Upper lobe of right lung (tissue), 1 donor: ENCODE measurements at regions not wholly inside any gene's neighbourhood (a gene's known extent, or its start where the extent isn't known, plus 50 kb on each side); places are given as distances from the start of the nearest gene placed in this dataset.

ENCODE experiments used
- ATAC-seq: fragments of 200-7000 bp; cut with Tn5 transposase; one replicate; pipeline ENCODE4 v1.9.1; 2020; ENCODE audit warnings: mild to moderate bottlenecking, moderate library complexity
- DNase-seq: peaks from one replicate; pipeline ENCODE4 v3.0.0-alpha.2; 2020
- H3K27ac ChIP-seq: fragments of 200-600 bp; one replicate; pipeline ENCODE4 v1.8.0; 2022
- H3K27me3 ChIP-seq: fragments of 200-600 bp; one replicate; pipeline ENCODE4 v1.8.0; 2022; ENCODE audit warnings: mild to moderate bottlenecking
- H3K36me3 ChIP-seq: fragments of 200-600 bp; one replicate; pipeline ENCODE4 v1.8.0; 2022
- H3K4me1 ChIP-seq: fragments of 200-600 bp; one replicate; pipeline ENCODE4 v1.8.0; 2022
- H3K4me3 ChIP-seq: fragments of 200-600 bp; one replicate; pipeline ENCODE4 v1.8.0; 2022; ENCODE audit warnings: mild to moderate bottlenecking
- H3K9me3 ChIP-seq: fragments of 200-600 bp; one replicate; pipeline ENCODE4 v1.8.0; 2022
- intact Hi-C: fragments of 100-400 bp; cut with DNase I; formaldehyde crosslinking; loops from one replicate; pipeline ENCODE4 v1.11.0; 2022
- TF ChIP-seq, protein P1 (sequence below): fragments of 200-600 bp; IDR thresholded peaks from one replicate; pipeline ENCODE4 v1.8.0; 2022; ENCODE audit warnings: antibody characterized with exemption
- donor health status: DM: no; HTN: yes; CAD: no; lungs with severe emphysema.

- Histone ChIP-seq H3K4me1 (peaks cover 10% of the 10 kb centered on the region), H3K9me3 (no peaks in the 10 kb centered on the region), H3K4me3 (no peak overlapping the region), H3K36me3 (no peaks in the 10 kb centered on the region), H3K27me3 (no peaks in the 10 kb centered on the region), H3K27ac (no peak overlapping the region)
- TF ChIP-seq, protein P1, sequence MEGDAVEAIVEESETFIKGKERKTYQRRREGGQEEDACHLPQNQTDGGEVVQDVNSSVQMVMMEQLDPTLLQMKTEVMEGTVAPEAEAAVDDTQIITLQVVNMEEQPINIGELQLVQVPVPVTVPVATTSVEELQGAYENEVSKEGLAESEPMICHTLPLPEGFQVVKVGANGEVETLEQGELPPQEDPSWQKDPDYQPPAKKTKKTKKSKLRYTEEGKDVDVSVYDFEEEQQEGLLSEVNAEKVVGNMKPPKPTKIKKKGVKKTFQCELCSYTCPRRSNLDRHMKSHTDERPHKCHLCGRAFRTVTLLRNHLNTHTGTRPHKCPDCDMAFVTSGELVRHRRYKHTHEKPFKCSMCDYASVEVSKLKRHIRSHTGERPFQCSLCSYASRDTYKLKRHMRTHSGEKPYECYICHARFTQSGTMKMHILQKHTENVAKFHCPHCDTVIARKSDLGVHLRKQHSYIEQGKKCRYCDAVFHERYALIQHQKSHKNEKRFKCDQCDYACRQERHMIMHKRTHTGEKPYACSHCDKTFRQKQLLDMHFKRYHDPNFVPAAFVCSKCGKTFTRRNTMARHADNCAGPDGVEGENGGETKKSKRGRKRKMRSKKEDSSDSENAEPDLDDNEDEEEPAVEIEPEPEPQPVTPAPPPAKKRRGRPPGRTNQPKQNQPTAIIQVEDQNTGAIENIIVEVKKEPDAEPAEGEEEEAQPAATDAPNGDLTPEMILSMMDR, result no peak
- DNase-seq (no peak), ATAC-seq (no peak)
- intact Hi-C loops, result no loop called here
Observed at GRCh38 chr5:171582849-171583248, 163.4 kb downstream of the FGF18 start.

DNA sequence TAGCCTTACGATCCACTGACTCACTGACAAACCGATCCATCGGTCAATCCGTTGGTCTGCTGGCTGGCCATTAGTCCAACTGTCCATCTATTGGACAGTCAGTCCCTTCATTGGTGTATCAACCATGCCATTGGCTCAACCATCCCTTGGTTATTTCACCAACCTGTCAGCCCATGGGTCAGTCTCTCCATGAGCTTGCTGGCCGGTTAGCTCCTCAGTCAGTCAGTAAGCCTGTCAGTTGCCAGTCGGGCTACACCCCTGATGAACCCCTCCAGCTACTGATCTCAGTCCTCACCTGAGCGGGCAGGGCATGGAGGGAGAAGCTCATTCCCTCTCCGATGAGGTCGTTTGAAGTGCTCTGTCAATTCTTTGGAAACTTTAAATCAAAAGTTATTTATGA is 166.5 kb downstream of the FGF18 start:
- no peak overlapping the region for H3K4me3 ChIP-seq
- intact Hi-C loops, result no loop called here
- DNase-seq (no peak), ATAC-seq (no peak)
- no peaks in the 10 kb centered on the region for H3K9me3 ChIP-seq
- H3K36me3 ChIP-seq, result no peaks in the 10 kb centered on the region
- TF ChIP-seq, protein P1, result no peak
- no peaks in the 10 kb centered on the region for H3K27me3 ChIP-seq
- no peaks in the 10 kb centered on the region for H3K4me1 ChIP-seq
- no peak overlapping the region for H3K27ac ChIP-seq

DNA sequence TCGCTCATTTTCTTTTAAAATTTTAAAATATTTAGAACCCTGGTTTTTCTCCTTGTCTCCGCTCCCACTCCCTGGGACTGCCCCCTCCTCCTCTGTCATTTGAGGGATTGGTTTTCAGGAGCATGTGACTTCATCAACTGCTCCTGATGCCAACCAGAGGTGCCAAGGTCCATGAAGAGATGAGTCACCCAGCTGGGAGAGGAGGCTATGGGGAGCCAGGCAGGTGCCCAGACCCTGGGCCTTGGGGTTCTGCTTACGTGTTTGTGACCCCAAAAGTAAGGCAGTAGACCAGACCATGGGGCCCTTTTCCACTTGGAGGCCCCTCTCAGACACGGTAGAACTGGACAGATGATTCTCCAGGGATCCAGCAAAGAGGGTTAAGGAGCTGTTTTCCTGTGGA is 167.0 kb downstream of the FGF18 start:
- TF ChIP-seq, protein P1, result no peak
- Histone ChIP-seq H3K9me3 (no peaks in the 10 kb centered on the region), H3K27ac (no peak overlapping the region), H3K4me1 (no peaks in the 10 kb centered on the region), H3K4me3 (no peak overlapping the region), H3K36me3 (no peaks in the 10 kb centered on the region), H3K27me3 (no peaks in the 10 kb centered on the region)
- DNase-seq (no peak), ATAC-seq (no peak)
- intact Hi-C loops, result no loop called here

DNA sequence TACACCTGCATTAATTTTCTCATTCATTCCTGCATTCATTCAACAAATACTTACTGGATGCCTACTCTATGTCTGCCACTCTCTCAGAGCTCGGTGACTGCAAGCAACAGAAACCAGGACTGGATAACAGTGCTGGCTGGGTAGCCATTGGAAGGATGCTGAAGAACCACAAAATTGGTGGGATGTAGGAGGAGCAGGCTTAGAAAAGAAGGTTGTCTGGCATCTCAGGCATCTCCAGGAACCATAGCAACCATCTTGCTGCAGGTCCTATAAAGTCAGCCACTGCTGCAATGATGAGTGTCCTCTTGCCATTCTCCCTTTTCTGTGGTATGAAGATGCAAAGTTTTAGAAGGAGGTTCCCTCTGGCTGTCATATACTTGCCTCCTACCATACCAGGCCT is 168.6 kb downstream of the FGF18 start:
- H3K27me3 ChIP-seq, result no peaks in the 10 kb centered on the region
- no peaks in the 10 kb centered on the region for H3K9me3 ChIP-seq
- H3K27ac ChIP-seq, result no peak overlapping the region
- no peaks in the 10 kb centered on the region for H3K36me3 ChIP-seq
- TF ChIP-seq, protein P1, result no peak
- ATAC-seq, result no peak
- no peaks in the 10 kb centered on the region for H3K4me1 ChIP-seq
- H3K4me3 ChIP-seq, result no peak overlapping the region
- intact Hi-C loops, result no loop called here
- DNase-seq, result no peak

- TF ChIP-seq, protein P1, result no peak
- Histone ChIP-seq H3K27ac (no peak overlapping the region), H3K4me1 (no peaks in the 10 kb centered on the region), H3K4me3 (no peak overlapping the region), H3K27me3 (no peaks in the 10 kb centered on the region), H3K36me3 (no peaks in the 10 kb centered on the region), H3K9me3 (no peaks in the 10 kb centered on the region)
- no peak for ATAC-seq
- no peak for DNase-seq
- intact Hi-C loops, result no loop called here
Observed at GRCh38 chr5:171588790-171589189, 169.3 kb downstream of the FGF18 start.

DNA sequence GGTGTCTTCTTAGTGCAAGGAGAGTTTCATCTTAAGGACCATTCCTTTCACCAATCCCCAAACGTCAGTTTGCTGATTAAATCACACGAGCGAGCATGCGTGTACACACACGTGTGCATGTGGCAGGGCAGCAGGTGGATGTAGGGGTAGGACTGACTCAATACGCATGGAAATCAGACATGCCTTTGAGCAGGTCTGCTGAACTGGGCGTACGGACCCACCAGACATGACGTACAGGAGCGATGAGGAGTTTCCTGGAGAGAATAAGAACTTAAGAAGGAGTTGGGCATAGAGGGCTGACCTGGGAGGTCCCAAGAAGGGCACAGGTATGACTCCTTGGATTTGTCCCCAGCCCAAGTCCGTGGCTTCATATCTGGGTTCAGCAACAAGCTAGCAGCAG is 170.0 kb downstream of the FGF18 start:
- Histone ChIP-seq H3K4me3 (no peak overlapping the region), H3K4me1 (no peaks in the 10 kb centered on the region), H3K9me3 (no peaks in the 10 kb centered on the region), H3K36me3 (no peaks in the 10 kb centered on the region), H3K27me3 (no peaks in the 10 kb centered on the region), H3K27ac (no peak overlapping the region)
- intact Hi-C loops, result no loop called here
- no peak for ATAC-seq
- no peak for DNase-seq
- TF ChIP-seq, protein P1, result no peak
